ENCODE measurements at regions not wholly inside any gene's neighbourhood (a gene's known extent, or its start where the extent isn't known, plus 50 kb on each side); places are given as distances from the start of the nearest gene placed in this dataset.

GRCh38 chr1:195979646-195980045, 628.6 kb downstream of the KCNT2 start:
- H3K36me3 ChIP-seq (ENCODE audit: control insufficient read depth, insufficient read depth, low read length), result no peaks in the 10 kb centered on the region
- H3K4me1 ChIP-seq (ENCODE audit: control insufficient read depth, insufficient read depth, low read length), result no peaks in the 10 kb centered on the region

GRCh38 chr1:195973311-195973904, 634.8 kb downstream of the KCNT2 start:
- no peak overlapping the region for H3K9ac ChIP-seq (ENCODE audit: low read length)
- no peaks in the 10 kb centered on the region for H3K27me3 ChIP-seq (ENCODE audit: control insufficient read depth, insufficient read depth, low read length)
- H3K4me1 ChIP-seq (ENCODE audit: control insufficient read depth, insufficient read depth, low read length), result no peaks in the 10 kb centered on the region
- H3K4me3 ChIP-seq (ENCODE audit: low read length), result no peak overlapping the region
- H3K36me3 ChIP-seq (ENCODE audit: control insufficient read depth, insufficient read depth, low read length), result no peaks in the 10 kb centered on the region
- no peak overlapping the region for H3K27ac ChIP-seq (ENCODE audit: low read depth, low read length)

More at GRCh38 chr1:195979646-195980045, 628.6 kb downstream of the KCNT2 start:
- no peak overlapping the region for H3K4me3 ChIP-seq (ENCODE audit: low read length)
- no peak overlapping the region for H3K27ac ChIP-seq (ENCODE audit: low read depth, low read length)
- no peaks in the 10 kb centered on the region for H3K27me3 ChIP-seq (ENCODE audit: control insufficient read depth, insufficient read depth, low read length)
- H3K9ac ChIP-seq (ENCODE audit: low read length), result no peak overlapping the region

- no peaks in the 10 kb centered on the region for H3K27me3 ChIP-seq (ENCODE audit: control insufficient read depth, insufficient read depth, low read length)
- no peak overlapping the region for H3K9ac ChIP-seq (ENCODE audit: low read length)
- no peaks in the 10 kb centered on the region for H3K36me3 ChIP-seq (ENCODE audit: control insufficient read depth, insufficient read depth, low read length)
- no peak overlapping the region for H3K4me3 ChIP-seq (ENCODE audit: low read length)
- H3K27ac ChIP-seq (ENCODE audit: low read depth, low read length), result no peak overlapping the region
- H3K4me1 ChIP-seq (ENCODE audit: control insufficient read depth, insufficient read depth, low read length), result no peaks in the 10 kb centered on the region
Observed at GRCh38 chr1:195971589-195971988, 636.7 kb downstream of the KCNT2 start.

GRCh38 chr1:195970209-195970608, 638.0 kb downstream of the KCNT2 start:
- no peak overlapping the region for H3K9ac ChIP-seq (ENCODE audit: low read length)
- H3K4me1 ChIP-seq (ENCODE audit: control insufficient read depth, insufficient read depth, low read length), result no peaks in the 10 kb centered on the region
- H3K27ac ChIP-seq (ENCODE audit: low read depth, low read length), result no peak overlapping the region
- no peak overlapping the region for H3K4me3 ChIP-seq (ENCODE audit: low read length)
- H3K36me3 ChIP-seq (ENCODE audit: control insufficient read depth, insufficient read depth, low read length), result no peaks in the 10 kb centered on the region
- H3K27me3 ChIP-seq (ENCODE audit: control insufficient read depth, insufficient read depth, low read length), result no peaks in the 10 kb centered on the region

GRCh38 chr1:195965475-195965874, 642.8 kb downstream of the KCNT2 start:
- Histone ChIP-seq H3K4me1 (ENCODE audit: control insufficient read depth, insufficient read depth, low read length) (no peaks in the 10 kb centered on the region), H3K27ac (ENCODE audit: low read depth, low read length) (no peak overlapping the region), H3K27me3 (ENCODE audit: control insufficient read depth, insufficient read depth, low read length) (no peaks in the 10 kb centered on the region), H3K9ac (ENCODE audit: low read length) (no peak overlapping the region), H3K4me3 (ENCODE audit: low read length) (no peak overlapping the region), H3K36me3 (ENCODE audit: control insufficient read depth, insufficient read depth, low read length) (no peaks in the 10 kb centered on the region)

- Histone ChIP-seq H3K4me1 (ENCODE audit: control insufficient read depth, insufficient read depth, low read length) (no peaks in the 10 kb centered on the region), H3K4me3 (ENCODE audit: low read length) (no peak overlapping the region), H3K27me3 (ENCODE audit: control insufficient read depth, insufficient read depth, low read length) (no peaks in the 10 kb centered on the region), H3K36me3 (ENCODE audit: control insufficient read depth, insufficient read depth, low read length) (no peaks in the 10 kb centered on the region), H3K9ac (ENCODE audit: low read length) (no peak overlapping the region), H3K27ac (ENCODE audit: low read depth, low read length) (no peak overlapping the region)
Observed at GRCh38 chr1:195965036-195965435, 643.2 kb downstream of the KCNT2 start.

- Histone ChIP-seq H3K9ac (ENCODE audit: low read length) (no peak overlapping the region), H3K4me1 (ENCODE audit: control insufficient read depth, insufficient read depth, low read length) (no peaks in the 10 kb centered on the region), H3K36me3 (ENCODE audit: control insufficient read depth, insufficient read depth, low read length) (no peaks in the 10 kb centered on the region), H3K27me3 (ENCODE audit: control insufficient read depth, insufficient read depth, low read length) (no peaks in the 10 kb centered on the region), H3K27ac (ENCODE audit: low read depth, low read length) (no peak overlapping the region), H3K4me3 (ENCODE audit: low read length) (no peak overlapping the region)
Observed at GRCh38 chr1:195964516-195964915, 643.7 kb downstream of the KCNT2 start.

GRCh38 chr1:195962051-195962450, 646.2 kb downstream of the KCNT2 start:
- H3K27me3 ChIP-seq (ENCODE audit: control insufficient read depth, insufficient read depth, low read length), result no peaks in the 10 kb centered on the region
- H3K27ac ChIP-seq (ENCODE audit: low read depth, low read length), result no peak overlapping the region
- H3K36me3 ChIP-seq (ENCODE audit: control insufficient read depth, insufficient read depth, low read length), result no peaks in the 10 kb centered on the region
- H3K4me3 ChIP-seq (ENCODE audit: low read length), result no peak overlapping the region
- H3K4me1 ChIP-seq (ENCODE audit: control insufficient read depth, insufficient read depth, low read length), result no peaks in the 10 kb centered on the region
- no peak overlapping the region for H3K9ac ChIP-seq (ENCODE audit: low read length)

GRCh38 chr1:195960580-195960979, 647.7 kb downstream of the KCNT2 start:
- H3K9ac ChIP-seq (ENCODE audit: low read length), result no peak overlapping the region
- no peak overlapping the region for H3K4me3 ChIP-seq (ENCODE audit: low read length)
- no peaks in the 10 kb centered on the region for H3K4me1 ChIP-seq (ENCODE audit: control insufficient read depth, insufficient read depth, low read length)
- H3K27me3 ChIP-seq (ENCODE audit: control insufficient read depth, insufficient read depth, low read length), result no peaks in the 10 kb centered on the region
- H3K36me3 ChIP-seq (ENCODE audit: control insufficient read depth, insufficient read depth, low read length), result no peaks in the 10 kb centered on the region
- H3K27ac ChIP-seq (ENCODE audit: low read depth, low read length), result no peak overlapping the region

- Histone ChIP-seq H3K9ac (ENCODE audit: low read length) (no peak overlapping the region), H3K27ac (ENCODE audit: low read depth, low read length) (no peak overlapping the region), H3K36me3 (ENCODE audit: control insufficient read depth, insufficient read depth, low read length) (no peaks in the 10 kb centered on the region), H3K4me1 (ENCODE audit: control insufficient read depth, insufficient read depth, low read length) (no peaks in the 10 kb centered on the region), H3K4me3 (ENCODE audit: low read length) (no peak overlapping the region), H3K27me3 (ENCODE audit: control insufficient read depth, insufficient read depth, low read length) (no peaks in the 10 kb centered on the region)
Observed at GRCh38 chr1:195958131-195958530, 650.1 kb downstream of the KCNT2 start.

GRCh38 chr1:195956845-195957244, 651.4 kb downstream of the KCNT2 start:
- Histone ChIP-seq H3K27ac (ENCODE audit: low read depth, low read length) (no peak overlapping the region), H3K36me3 (ENCODE audit: control insufficient read depth, insufficient read depth, low read length) (no peaks in the 10 kb centered on the region), H3K4me3 (ENCODE audit: low read length) (no peak overlapping the region), H3K9ac (ENCODE audit: low read length) (no peak overlapping the region), H3K4me1 (ENCODE audit: control insufficient read depth, insufficient read depth, low read length) (no peaks in the 10 kb centered on the region), H3K27me3 (ENCODE audit: control insufficient read depth, insufficient read depth, low read length) (no peaks in the 10 kb centered on the region)

GRCh38 chr1:195954848-195955247, 653.4 kb downstream of the KCNT2 start:
- H3K4me1 ChIP-seq (ENCODE audit: control insufficient read depth, insufficient read depth, low read length), result no peaks in the 10 kb centered on the region
- no peak overlapping the region for H3K4me3 ChIP-seq (ENCODE audit: low read length)
- H3K36me3 ChIP-seq (ENCODE audit: control insufficient read depth, insufficient read depth, low read length), result no peaks in the 10 kb centered on the region
- H3K27me3 ChIP-seq (ENCODE audit: control insufficient read depth, insufficient read depth, low read length), result no peaks in the 10 kb centered on the region
- H3K9ac ChIP-seq (ENCODE audit: low read length), result no peak overlapping the region
- H3K27ac ChIP-seq (ENCODE audit: low read depth, low read length), result no peak overlapping the region

- Histone ChIP-seq H3K9ac (ENCODE audit: low read length) (no peak overlapping the region), H3K4me3 (ENCODE audit: low read length) (no peak overlapping the region), H3K4me1 (ENCODE audit: control insufficient read depth, insufficient read depth, low read length) (no peaks in the 10 kb centered on the region), H3K36me3 (ENCODE audit: control insufficient read depth, insufficient read depth, low read length) (no peaks in the 10 kb centered on the region), H3K27me3 (ENCODE audit: control insufficient read depth, insufficient read depth, low read length) (no peaks in the 10 kb centered on the region), H3K27ac (ENCODE audit: low read depth, low read length) (no peak overlapping the region)
Observed at GRCh38 chr1:195951313-195951712, 656.9 kb downstream of the KCNT2 start.
